CD4-positive, alpha-beta T cell treated with Interleukin-2 at 100 ng/mL for 4 hours (primary cell): ENCODE measurements at regions not wholly inside any gene's neighbourhood (a gene's known extent, or its start where the extent isn't known, plus 50 kb on each side); places are given as distances from the start of the nearest gene placed in this dataset.

Experiments used
- DNase-seq: peaks from one replicate; pipeline ENCODE4 v3.0.0-alpha.2; 2020; ENCODE audit warnings: low spot score

DNA sequence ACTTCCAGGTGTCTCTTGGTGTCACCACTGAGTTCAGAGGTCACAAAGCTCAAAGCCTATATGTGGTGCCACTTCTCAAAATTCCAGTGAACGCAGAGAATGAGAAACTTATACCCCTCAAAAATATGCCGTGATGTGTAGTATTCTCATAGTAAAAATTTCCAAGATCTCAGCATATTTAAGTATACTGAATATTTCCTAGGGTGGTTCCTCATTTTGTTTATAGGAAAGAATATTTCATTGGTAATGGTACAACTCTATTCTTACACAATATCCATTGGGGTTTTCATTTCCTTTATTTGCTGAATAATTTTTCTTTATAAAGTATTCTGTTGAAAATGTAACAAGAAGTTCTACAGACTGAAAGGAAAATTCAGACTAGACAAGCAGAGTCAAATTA lies 58.9 kb upstream of the ADO start:
- DNase-seq, result no peak

DNA sequence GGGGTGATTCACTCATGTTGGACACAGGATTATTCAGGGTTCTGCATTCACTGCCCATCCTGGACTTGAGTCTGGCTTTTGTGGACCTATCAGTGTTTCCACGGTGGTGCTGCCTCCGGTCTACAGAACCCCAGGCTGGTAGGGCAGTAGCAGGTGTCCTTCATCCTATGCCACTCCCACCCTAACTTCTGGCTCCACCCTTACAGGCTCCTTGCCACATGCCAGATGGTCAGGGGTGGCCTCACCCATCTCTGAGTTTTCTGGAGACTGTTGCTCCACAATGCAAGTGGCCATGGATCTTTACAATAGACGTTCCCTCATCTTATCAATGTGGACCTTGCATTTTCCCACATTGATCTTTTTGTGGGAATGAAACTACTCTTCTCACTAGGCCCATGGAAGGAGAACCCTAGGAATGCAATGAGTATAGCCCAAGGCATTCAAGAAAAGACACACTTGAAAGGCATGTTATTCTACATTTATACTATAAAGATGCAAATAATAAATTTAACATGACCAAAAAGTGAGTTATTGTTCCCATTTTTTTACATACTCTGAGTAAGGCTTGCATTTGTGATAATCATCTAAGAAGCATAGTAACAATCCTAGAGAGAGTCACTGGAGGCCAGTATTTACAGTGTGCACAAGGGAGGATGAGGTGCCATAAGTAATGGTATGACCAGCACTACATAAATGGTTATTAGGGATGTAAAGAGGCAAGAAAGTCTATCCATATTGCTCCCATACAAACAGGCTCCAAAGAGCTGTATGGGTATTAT lies 57.4 kb upstream of the ADO start:
- no peak for DNase-seq

DNA sequence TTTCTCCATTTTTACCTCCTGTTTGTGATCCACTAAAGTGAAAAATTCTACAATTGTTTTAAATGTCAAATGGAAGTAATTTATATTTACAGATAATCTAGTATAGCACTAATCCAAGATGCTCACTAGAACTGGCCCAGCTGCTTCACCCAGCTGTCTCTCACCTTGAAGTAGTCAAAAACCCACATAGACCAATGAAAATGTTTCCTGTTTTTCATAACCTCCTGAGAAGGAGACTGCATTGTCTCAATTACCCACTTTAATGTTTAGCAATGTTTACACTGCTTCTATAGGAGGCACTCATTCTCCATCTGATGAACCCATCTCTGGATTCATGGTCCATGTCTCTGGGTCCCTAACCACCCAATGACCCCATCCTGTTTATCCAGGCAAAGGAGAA lies 56.1 kb upstream of the ADO start:
- DNase-seq, result peak; percentile 21

DNA sequence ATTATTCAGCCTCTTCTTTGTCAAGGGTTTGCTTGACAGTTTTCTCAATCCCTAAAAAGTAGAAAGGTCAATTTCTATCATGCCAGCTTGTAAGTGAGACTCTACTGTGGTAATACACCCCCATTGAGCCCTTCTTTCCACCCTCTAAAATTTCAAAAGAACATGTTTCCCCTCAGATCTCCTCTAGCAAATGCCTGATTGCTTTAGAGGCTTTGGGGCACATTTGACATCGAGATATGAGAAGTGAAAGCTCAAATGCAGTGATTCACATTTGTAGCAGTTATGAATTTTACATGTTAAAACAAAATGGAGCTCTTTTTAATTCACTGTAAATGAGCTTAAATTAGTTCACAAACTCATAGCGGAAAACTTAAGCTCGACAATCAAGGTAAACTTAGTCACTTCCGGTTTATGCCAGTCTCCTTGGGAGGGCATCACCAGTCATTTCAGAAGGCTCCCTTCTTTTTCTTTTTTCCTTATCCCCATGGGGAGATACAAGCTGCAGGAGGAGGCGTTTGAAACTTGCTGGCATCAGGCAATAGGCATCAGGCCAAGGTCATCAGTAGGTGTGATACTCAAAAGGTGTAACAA lies 55.3 kb upstream of the ADO start:
- DNase-seq, result no peak
